Esophagus muscularis mucosa (tissue), 4 donors: ENCODE measurements at regions not wholly inside any gene's neighbourhood (a gene's known extent, or its start where the extent isn't known, plus 50 kb on each side); places are given as distances from the start of the nearest gene placed in this dataset.

ENCODE experiments used
- DNase-seq: peaks from one replicate; pipeline ENCODE4 v3.0.0-alpha.2; 2017; ENCODE audit errors: extremely low spot score
- H3K27ac ChIP-seq, 4 donors: fragments of 200-600 bp; sonication (generic); replicated peaks in 1 of 4; 1 replicate in 3 of 4; 2 replicates in 1 of 4; pipeline ENCODE4 v1.5.1; 2016 to 2019; ENCODE audit warnings: mild to moderate bottlenecking in 1 of 4
- H3K27me3 ChIP-seq, 4 donors: fragments of 200-600 bp; sonication (generic); one replicate each; pipeline versions ENCODE4 v1.5.1 to v1.6.0; 2016 to 2019
- H3K36me3 ChIP-seq, 4 donors: fragments of 200-600 bp; sonication (generic); one replicate each; pipeline ENCODE4 v1.5.1; 2016 to 2019
- H3K4me1 ChIP-seq, 4 donors: fragments of 200-600 bp; sonication (generic); one replicate each; pipeline ENCODE4 v1.5.1; 2016 to 2019
- H3K4me3 ChIP-seq, 4 donors: fragments of 200-600 bp; sonication (generic); 1 replicate in 2 of 4; 2 replicates in 2 of 4; pipeline ENCODE4 v1.5.1; 2016 to 2019; ENCODE audit warnings: mild to moderate bottlenecking in 4 of 4, moderate library complexity in 1 of 4
- H3K9me3 ChIP-seq, 4 donors: fragments of 200-600 bp; sonication (generic); 1 replicate in 3 of 4; 2 replicates in 1 of 4; pipeline ENCODE4 v1.5.1; 2016 to 2019
- CTCF ChIP-seq, 3 experiments: fragments of 200-600 bp in 2 of 3; fragments of 450-650 bp in 1 of 3; sonication (generic) in 2 of 3; IDR thresholded peaks; one replicate each; pipeline ENCODE4 v1.5.1; 2017 to 2019; ENCODE audit warnings: antibody characterized with exemption in 3 of 3, mild to moderate bottlenecking in 2 of 3, moderate library complexity in 1 of 3
- EP300 ChIP-seq: sonication (generic); formaldehyde crosslinking; IDR thresholded peaks from one replicate; pipeline ENCODE4 v1.6.1; 2017; ENCODE audit warnings: antibody characterized with exemption
- POLR2A ChIP-seq: fragments of 450-650 bp; IDR thresholded peaks from one replicate; pipeline ENCODE4 v1.6.1; 2017; ENCODE audit warnings: antibody characterized with exemption, moderate library complexity, mild to moderate bottlenecking, low read depth
- POLR2AphosphoS5 ChIP-seq, 2 donors: sonication (generic); formaldehyde crosslinking; IDR thresholded peaks; one replicate each; pipeline ENCODE4 v1.6.1; 2017; ENCODE audit warnings: antibody characterized with exemption in 2 of 2
- WGBS: methylation state at CpG from one replicate; pipeline ENCODE4 v1.1.5; 2018; 5-methylcytosine and 5-hydroxymethylcytosine counted together
- intact Hi-C: fragments of 100-400 bp; cut with DNase I; formaldehyde crosslinking; loops from one replicate; pipeline ENCODE4 v1.15.1; 2023

GRCh38 chr4:149218672-149219071 lies 597.0 kb downstream of the IQCM start:
- Histone ChIP-seq H3K4me1 (no peaks in the 10 kb centered on the region), H3K36me3 (no peaks in the 10 kb centered on the region), H3K9me3 (peaks cover 0 to 20% (median 15%) of the 10 kb centered on the region in 4 donors), H3K27ac (no peak overlapping the region), H3K4me3 (no peak overlapping the region), H3K27me3 (no peaks in the 10 kb centered on the region)
- WGBS, result no CpG with 5 or more reads among the region's 4 CpGs
- intact Hi-C loops, result no loop called here
- TF ChIP-seq POLR2AphosphoS5 (IDR thresholded peaks at IDR 0.05), result no peak
- no peak for TF ChIP-seq EP300
- TF ChIP-seq CTCF (IDR thresholded peaks at IDR 0.05), result no peak
- TF ChIP-seq POLR2A, result no peak
- DNase-seq, result no peak

- H3K27me3 ChIP-seq, result no peaks in the 10 kb centered on the region
- no peak overlapping the region for H3K27ac ChIP-seq
- no peaks in the 10 kb centered on the region for H3K36me3 ChIP-seq
- H3K4me3 ChIP-seq, result no peak overlapping the region
- no peaks in the 10 kb centered on the region for H3K4me1 ChIP-seq
- no peak for TF ChIP-seq EP300
- TF ChIP-seq POLR2AphosphoS5 (IDR thresholded peaks at IDR 0.05), result no peak
- no peak for TF ChIP-seq POLR2A
- no peak for TF ChIP-seq CTCF (IDR thresholded peaks at IDR 0.05)
- DNase-seq, result no peak
- intact Hi-C loops, result no loop called here
- H3K9me3 ChIP-seq, result peaks cover 0 to 3% (median under 1%) of the 10 kb centered on the region in 4 donors
Measured at GRCh38 chr4:149214301-149214700, 601.3 kb downstream of the IQCM start.

- Histone ChIP-seq H3K27ac (no peak overlapping the region), H3K4me1 (no peaks in the 10 kb centered on the region), H3K9me3 (no peaks in the 10 kb centered on the region), H3K36me3 (no peaks in the 10 kb centered on the region), H3K4me3 (no peak overlapping the region), H3K27me3 (no peaks in the 10 kb centered on the region)
- TF ChIP-seq CTCF (IDR thresholded peaks at IDR 0.05) (no peak), EP300 (no peak), POLR2A (no peak), POLR2AphosphoS5 (IDR thresholded peaks at IDR 0.05) (no peak)
- DNase-seq, result no peak
- intact Hi-C loops, result no loop called here
- WGBS, result 75% methylated on average over 1 of the region's 1 CpG
Measured at GRCh38 chr4:149211876-149212275, 603.8 kb downstream of the IQCM start.

- WGBS, result 27% methylated on average over 4 of the region's 4 CpGs
- Histone ChIP-seq H3K36me3 (no peaks in the 10 kb centered on the region), H3K4me1 (peaks cover 0 to 8% (median 4%) of the 10 kb centered on the region in 4 donors), H3K9me3 (no peaks in the 10 kb centered on the region), H3K4me3 (no peak overlapping the region), H3K27me3 (no peaks in the 10 kb centered on the region), H3K27ac (no peak overlapping the region)
- TF ChIP-seq EP300, result no peak
- no peak for TF ChIP-seq POLR2A
- intact Hi-C loops, result no loop called here
- no peak for DNase-seq
Measured at GRCh38 chr4:149203256-149204001, 612.2 kb downstream of the IQCM start.

- TF ChIP-seq CTCF (IDR thresholded peaks at IDR 0.05), result no peak
- TF ChIP-seq POLR2A, result no peak
- TF ChIP-seq EP300, result no peak
- TF ChIP-seq POLR2AphosphoS5 (IDR thresholded peaks at IDR 0.05), result no peak
- H3K4me1 ChIP-seq, result peaks cover 0 to 8% (median 4%) of the 10 kb centered on the region in 4 donors
- no peak overlapping the region for H3K4me3 ChIP-seq
- H3K27ac ChIP-seq, result no peak overlapping the region
- no peaks in the 10 kb centered on the region for H3K9me3 ChIP-seq
- no peaks in the 10 kb centered on the region for H3K36me3 ChIP-seq
- no peaks in the 10 kb centered on the region for H3K27me3 ChIP-seq
- 78% methylated on average over 1 of the region's 1 CpG for WGBS
- intact Hi-C loops, result no loop called here
- no peak for DNase-seq
Measured at GRCh38 chr4:149202117-149202516, 613.5 kb downstream of the IQCM start.
